NCI-H128 (cell line): ENCODE measurements at regions not wholly inside any gene's neighbourhood (a gene's known extent, or its start where the extent isn't known, plus 50 kb on each side); places are given as distances from the start of the nearest gene placed in this dataset.

Experiments
- DNase-seq: peaks from one replicate; lab custom pipeline; 2025; ENCODE audit not compliant: unreplicated experiment; lab: John Stamatoyannopoulos, UW

GRCh38 chr10:78821052-78821451 lies 247.7 kb upstream of the ZMIZ1 start:
- DNase-seq = no peak

GRCh38 chr10:78828647-78829539 lies 239.9 kb upstream of the ZMIZ1 start:
- DNase-seq = no peak

GRCh38 chr10:78829565-78829964 lies 239.2 kb upstream of the ZMIZ1 start:
- DNase-seq = no peak

- DNase-seq = no peak
Observed at GRCh38 chr10:78830062-78830975, 238.4 kb upstream of the ZMIZ1 start.

- no peak for DNase-seq
Observed at GRCh38 chr10:78830976-78831375, 237.8 kb upstream of the ZMIZ1 start.

- DNase-seq = no peak
Observed at GRCh38 chr10:78831461-78831860, 237.3 kb upstream of the ZMIZ1 start.

- no peak for DNase-seq
Observed at GRCh38 chr10:78832281-78832680, 236.5 kb upstream of the ZMIZ1 start.

GRCh38 chr10:78838141-78838657 lies 230.6 kb upstream of the ZMIZ1 start:
- DNase-seq = no peak

GRCh38 chr10:78843495-78843894 lies 225.3 kb upstream of the ZMIZ1 start:
- DNase-seq = no peak

- no peak for DNase-seq
Observed at GRCh38 chr10:78844960-78845607, 223.7 kb upstream of the ZMIZ1 start.

GRCh38 chr10:78846071-78846470 lies 222.7 kb upstream of the ZMIZ1 start:
- DNase-seq = no peak

- no peak for DNase-seq
Observed at GRCh38 chr10:78846760-78847159, 222.0 kb upstream of the ZMIZ1 start.

- DNase-seq = no peak
Observed at GRCh38 chr10:78847485-78847884, 221.3 kb upstream of the ZMIZ1 start.

- DNase-seq = no peak
Observed at GRCh38 chr10:78849115-78849514, 219.7 kb upstream of the ZMIZ1 start.

GRCh38 chr10:78849731-78850130 lies 219.0 kb upstream of the ZMIZ1 start:
- no peak for DNase-seq

GRCh38 chr10:78850644-78851435 lies 217.9 kb upstream of the ZMIZ1 start:
- no peak for DNase-seq

- DNase-seq = no peak
Observed at GRCh38 chr10:78851647-78852046, 217.1 kb upstream of the ZMIZ1 start.

GRCh38 chr10:78852466-78853240 lies 216.1 kb upstream of the ZMIZ1 start:
- no peak for DNase-seq

GRCh38 chr10:78853864-78854263 lies 214.9 kb upstream of the ZMIZ1 start:
- DNase-seq = no peak

GRCh38 chr10:78856421-78856820 lies 212.3 kb upstream of the ZMIZ1 start:
- no peak for DNase-seq
